ENCODE measurements at regions not wholly inside any gene's neighbourhood (a gene's known extent, or its start where the extent isn't known, plus 50 kb on each side); places are given as distances from the start of the nearest gene placed in this dataset.

- TF ChIP-seq, protein P1, sequence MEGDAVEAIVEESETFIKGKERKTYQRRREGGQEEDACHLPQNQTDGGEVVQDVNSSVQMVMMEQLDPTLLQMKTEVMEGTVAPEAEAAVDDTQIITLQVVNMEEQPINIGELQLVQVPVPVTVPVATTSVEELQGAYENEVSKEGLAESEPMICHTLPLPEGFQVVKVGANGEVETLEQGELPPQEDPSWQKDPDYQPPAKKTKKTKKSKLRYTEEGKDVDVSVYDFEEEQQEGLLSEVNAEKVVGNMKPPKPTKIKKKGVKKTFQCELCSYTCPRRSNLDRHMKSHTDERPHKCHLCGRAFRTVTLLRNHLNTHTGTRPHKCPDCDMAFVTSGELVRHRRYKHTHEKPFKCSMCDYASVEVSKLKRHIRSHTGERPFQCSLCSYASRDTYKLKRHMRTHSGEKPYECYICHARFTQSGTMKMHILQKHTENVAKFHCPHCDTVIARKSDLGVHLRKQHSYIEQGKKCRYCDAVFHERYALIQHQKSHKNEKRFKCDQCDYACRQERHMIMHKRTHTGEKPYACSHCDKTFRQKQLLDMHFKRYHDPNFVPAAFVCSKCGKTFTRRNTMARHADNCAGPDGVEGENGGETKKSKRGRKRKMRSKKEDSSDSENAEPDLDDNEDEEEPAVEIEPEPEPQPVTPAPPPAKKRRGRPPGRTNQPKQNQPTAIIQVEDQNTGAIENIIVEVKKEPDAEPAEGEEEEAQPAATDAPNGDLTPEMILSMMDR (conservative IDR thresholded peaks at IDR 0.05; ENCODE audit: low read depth, low read length), result no peak
- no peak for TF ChIP-seq EZH2phosphoT487 (IDR thresholded peaks at IDR 0.05; ENCODE audit: borderline replicate concordance, low read length)
- no peaks in the 10 kb centered on the region for H3K9me2 ChIP-seq (replicated peaks; ENCODE audit: low read length)
- peaks cover 5% of the 10 kb centered on the region; the same call in 1 of the 2 replicates for H3K27me3 ChIP-seq (ENCODE audit: low read length)
- no peaks in the 10 kb centered on the region for H3F3A ChIP-seq (ENCODE audit: low read length, unreplicated experiment)
- no TSS peak for BruUV-seq (replicated peaks)
- no peaks in the 10 kb centered on the region for H4K20me1 ChIP-seq (ENCODE audit: low read length)
- H3K79me2 ChIP-seq (ENCODE audit: low read length), result no peaks in the 10 kb centered on the region
- no peak overlapping the region for H3K4me2 ChIP-seq (ENCODE audit: low read length)
- no peaks in the 10 kb centered on the region for H3K4me1 ChIP-seq (ENCODE audit: insufficient read depth, low read length)
- H3K9me3 ChIP-seq (ENCODE audit: low read length), result no peaks in the 10 kb centered on the region
- POLR2A ChIA-PET (ENCODE audit: unreplicated experiment), result no interaction called here
- intact Hi-C loops (cut with micrococcal nuclease), result no loop called here
- no peak overlapping the region for H2AFZ ChIP-seq (ENCODE audit: low read length)
- ATAC-seq (no peak), DNase-seq (no peak)
- H3K27ac ChIP-seq (ENCODE audit: low read length), result no peak overlapping the region
- H3K4me3 ChIP-seq (ENCODE audit: low read length), result no peak overlapping the region
- no peak overlapping the region for H3K9ac ChIP-seq (ENCODE audit: low read length)
- H3K36me3 ChIP-seq (ENCODE audit: low read depth, low read length), result no peaks in the 10 kb centered on the region
- CTCF ChIA-PET, result no interaction called here
Observed at GRCh38 chr2:129490641-129491040, 488.8 kb upstream of the RAB6C start.

GRCh38 chr2:129491308-129491707 is 488.2 kb upstream of the RAB6C start:
- Histone ChIP-seq H3K4me2 (ENCODE audit: low read length) (no peak overlapping the region), H3K9me2 (replicated peaks; ENCODE audit: low read length) (no peaks in the 10 kb centered on the region), H3F3A (ENCODE audit: low read length, unreplicated experiment) (no peaks in the 10 kb centered on the region), H3K4me3 (ENCODE audit: low read length) (no peak overlapping the region), H3K27me3 (ENCODE audit: low read length) (peaks cover 5% of the 10 kb centered on the region; the same call in 1 of the 2 replicates), H3K4me1 (ENCODE audit: insufficient read depth, low read length) (no peaks in the 10 kb centered on the region), H3K9ac (ENCODE audit: low read length) (no peak overlapping the region), H4K20me1 (ENCODE audit: low read length) (no peaks in the 10 kb centered on the region), H3K36me3 (ENCODE audit: low read depth, low read length) (no peaks in the 10 kb centered on the region), H3K27ac (ENCODE audit: low read length) (no peak overlapping the region), H2AFZ (ENCODE audit: low read length) (no peak overlapping the region), H3K79me2 (ENCODE audit: low read length) (no peaks in the 10 kb centered on the region), H3K9me3 (ENCODE audit: low read length) (no peaks in the 10 kb centered on the region)
- POLR2A ChIA-PET (ENCODE audit: unreplicated experiment), result no interaction called here
- DNase-seq, result no peak
- CTCF ChIA-PET, result no interaction called here
- TF ChIP-seq EZH2 (IDR thresholded peaks at IDR 0.05; ENCODE audit: low read length, unreplicated experiment) (no peak), EZH2phosphoT487 (IDR thresholded peaks at IDR 0.05; ENCODE audit: borderline replicate concordance, low read length) (no peak)
- TF ChIP-seq, protein P1 (conservative IDR thresholded peaks at IDR 0.05; ENCODE audit: low read depth, low read length), result no peak
- no peak for ATAC-seq
- intact Hi-C loops (cut with micrococcal nuclease), result no loop called here
- BruUV-seq (replicated peaks), result no TSS peak

- no peaks in the 10 kb centered on the region for H3K36me3 ChIP-seq (ENCODE audit: low read depth, low read length)
- no peak overlapping the region for H3K4me2 ChIP-seq (ENCODE audit: low read length)
- no peak overlapping the region for H2AFZ ChIP-seq (ENCODE audit: low read length)
- no peak overlapping the region for H3K27ac ChIP-seq (ENCODE audit: low read length)
- ChIA-PET POLR2A (ENCODE audit: unreplicated experiment) (no interaction called here), CTCF (no interaction called here)
- no peaks in the 10 kb centered on the region for H3K9me2 ChIP-seq (replicated peaks; ENCODE audit: low read length)
- no peaks in the 10 kb centered on the region for H4K20me1 ChIP-seq (ENCODE audit: low read length)
- H3K4me3 ChIP-seq (ENCODE audit: low read length), result no peak overlapping the region
- H3K4me1 ChIP-seq (ENCODE audit: insufficient read depth, low read length), result no peaks in the 10 kb centered on the region
- intact Hi-C loops (cut with micrococcal nuclease), result no loop called here
- H3K9me3 ChIP-seq (ENCODE audit: low read length), result no peaks in the 10 kb centered on the region
- ATAC-seq, result no peak
- no peaks in the 10 kb centered on the region for H3K79me2 ChIP-seq (ENCODE audit: low read length)
- TF ChIP-seq EZH2 (IDR thresholded peaks at IDR 0.05; ENCODE audit: low read length, unreplicated experiment) (no peak), EZH2phosphoT487 (IDR thresholded peaks at IDR 0.05; ENCODE audit: borderline replicate concordance, low read length) (no peak)
- TF ChIP-seq, protein P1 (conservative IDR thresholded peaks at IDR 0.05; ENCODE audit: low read depth, low read length), result no peak
- no peaks in the 10 kb centered on the region for H3F3A ChIP-seq (ENCODE audit: low read length, unreplicated experiment)
- DNase-seq, result no peak
- peaks cover 5% of the 10 kb centered on the region; the same call in 1 of the 2 replicates for H3K27me3 ChIP-seq (ENCODE audit: low read length)
- H3K9ac ChIP-seq (ENCODE audit: low read length), result no peak overlapping the region
- BruUV-seq (replicated peaks), result no TSS peak
Observed at GRCh38 chr2:129492548-129492947, 486.9 kb upstream of the RAB6C start.
